NCI-H774 (cell line): ENCODE measurements at regions not wholly inside any gene's neighbourhood (a gene's known extent, or its start where the extent isn't known, plus 50 kb on each side); places are given as distances from the start of the nearest gene placed in this dataset.

ENCODE experiments used
- DNase-seq: peaks from one replicate; lab custom pipeline; 2025; lab: John Stamatoyannopoulos, UW

- DNase-seq: no peak
These were observed 145.4 kb downstream of the RPAP3 start for GRCh38 chr12:47560415-47560814.

- no peak for DNase-seq
These were observed 147.0 kb downstream of the RPAP3 start for GRCh38 chr12:47558625-47559345.

GRCh38 chr12:47557386-47557785 lies 148.4 kb downstream of the RPAP3 start:
- DNase-seq: no peak

- no peak for DNase-seq
These were observed 149.4 kb downstream of the RPAP3 start for GRCh38 chr12:47556261-47557030.

- no peak for DNase-seq
These were observed 151.7 kb downstream of the RPAP3 start for GRCh38 chr12:47554046-47554653.

GRCh38 chr12:47553266-47553665 lies 152.6 kb downstream of the RPAP3 start:
- no peak for DNase-seq

GRCh38 chr12:47551426-47551851 lies 154.4 kb downstream of the RPAP3 start:
- DNase-seq: no peak

- no peak for DNase-seq
These were observed 156.6 kb downstream of the RPAP3 start for GRCh38 chr12:47549258-47549657.

GRCh38 chr12:47548401-47548800 lies 157.4 kb downstream of the RPAP3 start:
- no peak for DNase-seq

GRCh38 chr12:47547077-47547476 lies 158.8 kb downstream of the RPAP3 start:
- no peak for DNase-seq

GRCh38 chr12:47545938-47546609 lies 159.8 kb downstream of the RPAP3 start:
- DNase-seq: no peak

GRCh38 chr12:47534695-47535094 lies 171.1 kb downstream of the RPAP3 start:
- no peak for DNase-seq

- DNase-seq: no peak
These were observed 175.8 kb downstream of the RPAP3 start for GRCh38 chr12:47530050-47530449.

GRCh38 chr12:47527816-47528215 lies 178.0 kb downstream of the RPAP3 start:
- no peak for DNase-seq

- no peak for DNase-seq
These were observed 185.8 kb downstream of the RPAP3 start for GRCh38 chr12:47520029-47520428.

GRCh38 chr12:47517122-47517521 lies 188.7 kb downstream of the RPAP3 start:
- DNase-seq: no peak

- no peak for DNase-seq
These were observed 196.4 kb downstream of the RPAP3 start for GRCh38 chr12:47509398-47509851.

GRCh38 chr12:47507221-47507620 lies 198.6 kb downstream of the RPAP3 start:
- DNase-seq: no peak

- DNase-seq: no peak
These were observed 200.9 kb downstream of the RPAP3 start for GRCh38 chr12:47504775-47505446.

- DNase-seq: no peak
These were observed 212.0 kb downstream of the RPAP3 start for GRCh38 chr12:47493801-47494200.

GRCh38 chr12:47491516-47492305 lies 214.1 kb downstream of the RPAP3 start:
- no peak for DNase-seq
